COR-L47 (cell line): ENCODE measurements at regions not wholly inside any gene's neighbourhood (a gene's known extent, or its start where the extent isn't known, plus 50 kb on each side); places are given as distances from the start of the nearest gene placed in this dataset.

Experiments
- DNase-seq: peaks from one replicate; lab custom pipeline; 2025; lab: John Stamatoyannopoulos, UW

GRCh38 chr17:79342376-79342775 lies 267.8 kb downstream of the ENGASE start:
- no peak for DNase-seq

- no peak for DNase-seq
Measured at GRCh38 chr17:79341816-79342215, 267.2 kb downstream of the ENGASE start.

DNA sequence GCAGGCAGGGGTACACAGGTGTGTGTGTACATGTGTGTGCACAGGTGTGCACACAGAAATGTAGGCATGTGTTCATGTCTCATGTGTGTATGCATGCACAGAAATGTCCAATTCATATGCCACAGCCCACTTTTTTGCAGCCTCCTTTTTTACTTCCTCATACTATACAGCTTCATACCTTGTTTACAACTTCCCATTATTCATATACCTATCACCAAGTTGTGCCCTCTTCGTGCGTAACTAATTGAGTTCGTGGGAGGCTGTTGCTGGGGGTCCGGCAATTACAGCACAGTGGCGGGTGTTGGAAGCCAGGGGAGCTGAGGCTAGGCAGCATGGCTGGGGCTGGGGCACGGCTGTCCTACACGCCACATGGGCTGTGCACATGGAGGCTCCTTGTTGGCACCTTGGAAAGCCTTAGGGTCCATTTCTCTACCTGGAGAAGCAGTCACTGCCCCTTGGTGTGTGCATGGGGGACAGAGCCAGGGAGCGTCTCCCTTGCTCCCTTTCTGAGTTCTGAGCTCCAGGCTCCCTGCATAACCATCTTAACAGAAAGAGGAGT lies 266.7 kb downstream of the ENGASE start:
- DNase-seq = no peak

- DNase-seq = no peak
Measured at GRCh38 chr17:79340333-79341221, 266.0 kb downstream of the ENGASE start.

DNA sequence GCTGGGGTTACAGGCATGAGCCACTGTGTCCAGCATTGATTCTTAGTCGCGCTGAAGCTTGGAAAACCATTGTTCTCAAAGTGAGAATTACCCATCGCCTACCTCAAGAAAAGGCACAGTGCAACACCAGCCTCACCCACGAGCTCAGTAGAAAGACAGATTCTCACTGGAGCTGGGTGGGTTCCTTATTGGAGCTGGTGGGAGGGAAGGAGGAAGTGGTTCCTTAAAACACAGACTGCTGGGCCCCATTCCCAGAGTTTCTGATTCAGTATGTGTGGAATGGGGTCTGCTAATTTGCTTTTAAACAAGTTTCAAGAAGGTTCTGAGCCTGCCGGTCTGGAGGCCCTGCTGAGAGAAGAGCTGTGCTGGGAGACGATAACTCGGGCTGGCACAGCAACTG lies 264.7 kb downstream of the ENGASE start:
- DNase-seq = no peak

DNA sequence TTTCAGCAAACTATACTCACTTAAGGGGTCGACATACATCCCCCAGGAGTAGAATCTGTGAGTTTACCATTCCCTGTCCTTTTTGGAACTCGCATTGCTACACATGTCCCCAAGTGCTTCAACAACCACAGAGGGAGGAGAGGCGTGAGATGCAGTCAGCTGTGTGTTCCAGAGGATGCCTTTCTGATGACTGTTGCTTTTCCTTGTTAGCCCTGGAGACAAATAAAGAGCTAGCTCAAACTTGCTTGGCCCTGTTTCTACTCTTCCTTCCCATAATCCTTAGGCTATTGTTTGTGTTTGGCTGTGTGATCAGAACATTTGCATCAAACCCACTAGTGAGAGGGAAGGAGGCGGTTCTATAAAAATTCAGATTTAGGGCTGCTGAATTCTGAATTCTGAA lies 264.0 kb downstream of the ENGASE start:
- DNase-seq = no peak

DNA sequence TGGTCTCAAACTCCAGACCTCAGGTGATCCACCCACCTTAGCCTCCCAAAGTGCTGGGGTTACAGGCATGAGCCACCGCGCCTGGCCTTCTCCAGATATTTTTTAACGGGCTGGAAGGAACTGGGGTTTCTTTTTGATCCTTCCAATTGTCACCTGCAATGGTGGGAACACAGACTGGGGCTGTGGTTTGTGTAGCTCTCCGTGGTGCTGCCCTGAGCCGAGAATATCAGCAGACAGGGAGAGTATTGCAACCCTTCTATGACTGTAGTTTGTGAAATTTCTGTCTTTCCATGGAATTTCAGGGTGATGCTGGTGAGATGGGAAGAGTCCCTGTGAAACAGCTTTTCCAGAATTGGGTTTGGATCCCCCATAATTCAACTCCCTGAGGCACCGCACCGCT lies 263.5 kb downstream of the ENGASE start:
- DNase-seq = no peak

DNA sequence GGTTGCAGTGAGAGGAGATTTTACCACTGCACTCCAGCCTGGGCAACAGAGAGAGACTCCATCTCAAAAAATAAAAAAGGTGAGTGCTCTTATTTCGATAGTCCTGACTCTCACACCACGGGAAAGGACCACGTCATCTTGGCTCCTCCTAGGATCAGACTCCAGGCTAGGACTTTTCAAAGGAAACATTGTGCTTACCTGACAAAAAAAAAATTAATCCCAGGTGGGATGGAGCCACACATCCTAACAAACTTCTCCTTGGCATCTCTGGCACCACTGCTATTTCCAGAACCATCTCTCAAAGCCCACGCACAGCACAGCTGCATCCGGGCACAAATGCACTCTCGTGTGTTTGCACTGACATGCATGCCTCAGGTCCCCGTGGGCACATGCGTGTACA lies 262.4 kb downstream of the ENGASE start:
- DNase-seq = no peak

GRCh38 chr17:79335456-79335855 lies 260.8 kb downstream of the ENGASE start:
- DNase-seq = no peak

DNA sequence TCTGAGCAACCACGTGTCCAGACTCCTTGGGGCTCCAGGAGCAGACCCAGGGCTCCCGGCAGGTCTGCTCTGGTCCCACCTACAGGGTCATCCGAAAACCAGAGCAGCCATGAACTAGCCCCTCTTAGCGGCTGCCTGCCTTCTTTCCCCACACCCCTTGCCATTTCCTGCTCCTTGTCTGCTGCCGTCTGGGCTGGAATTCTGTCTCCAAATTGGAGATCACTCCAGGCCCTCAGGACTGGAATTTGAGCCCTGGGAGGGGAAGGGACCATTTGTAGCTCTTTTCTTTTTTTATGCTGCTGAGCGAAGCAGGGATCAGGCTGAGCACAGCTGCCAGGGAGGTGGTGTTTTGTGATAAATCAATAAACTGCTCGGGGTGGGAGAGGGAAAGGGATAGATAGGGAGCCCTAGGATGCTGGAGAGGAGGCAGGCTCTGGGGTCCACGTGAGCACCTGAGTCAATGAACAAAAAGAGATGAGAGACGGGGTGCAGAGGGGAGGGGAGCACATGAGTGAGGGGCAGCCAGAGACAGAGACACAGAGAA lies 257.5 kb downstream of the ENGASE start:
- DNase-seq = no peak

DNA sequence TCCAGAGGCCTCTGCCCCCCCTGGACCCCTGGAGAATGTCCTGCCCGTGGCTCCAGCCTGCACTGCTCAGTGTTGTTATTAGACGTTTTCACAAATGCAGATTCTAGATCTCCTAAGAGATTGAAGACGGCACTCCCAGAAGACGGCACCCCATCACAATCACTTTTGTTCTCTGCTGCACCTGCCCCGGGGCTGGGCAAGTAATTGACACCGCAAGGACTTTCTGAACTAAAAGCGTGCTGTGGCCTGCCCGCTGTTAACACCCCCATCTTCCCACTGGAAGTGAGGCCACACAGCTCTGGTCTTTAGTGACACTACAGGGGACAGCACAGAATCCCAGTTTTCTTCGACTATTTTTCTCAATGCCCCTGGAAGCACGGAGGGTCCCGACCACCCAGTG lies 256.9 kb downstream of the ENGASE start:
- DNase-seq = no peak

- DNase-seq = no peak
Measured at GRCh38 chr17:79330696-79331095, 256.1 kb downstream of the ENGASE start.

- DNase-seq = no peak
Measured at GRCh38 chr17:79330229-79330628, 255.6 kb downstream of the ENGASE start.

GRCh38 chr17:79326814-79327213 lies 252.2 kb downstream of the ENGASE start:
- DNase-seq = no peak

GRCh38 chr17:79325709-79326430 lies 251.2 kb downstream of the ENGASE start:
- DNase-seq = no peak

GRCh38 chr17:79324194-79324593 lies 249.6 kb downstream of the ENGASE start:
- DNase-seq = no peak

DNA sequence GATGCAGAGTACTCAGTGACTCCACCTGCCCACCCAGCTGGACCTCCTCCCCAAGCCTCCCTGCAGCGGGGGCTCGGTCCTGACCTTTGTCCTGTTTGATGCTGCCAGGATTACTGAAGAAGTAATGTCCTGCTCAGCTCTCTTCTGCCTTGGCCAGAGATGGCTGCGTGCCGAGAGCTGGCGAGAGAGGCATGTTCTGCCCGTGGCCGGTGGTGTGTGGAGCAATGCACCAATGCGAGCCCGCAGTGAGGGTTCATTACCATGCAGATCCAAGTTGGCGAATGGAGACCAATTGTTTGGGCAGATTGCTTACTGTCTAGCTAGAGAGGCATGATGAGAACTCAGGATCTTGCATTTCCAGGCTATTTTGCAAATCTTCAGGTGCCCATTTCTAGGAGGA lies 248.9 kb downstream of the ENGASE start:
- DNase-seq = no peak

- no peak for DNase-seq
Measured at GRCh38 chr17:79322211-79323123, 247.8 kb downstream of the ENGASE start.

GRCh38 chr17:79320331-79320730 lies 245.7 kb downstream of the ENGASE start:
- no peak for DNase-seq

DNA sequence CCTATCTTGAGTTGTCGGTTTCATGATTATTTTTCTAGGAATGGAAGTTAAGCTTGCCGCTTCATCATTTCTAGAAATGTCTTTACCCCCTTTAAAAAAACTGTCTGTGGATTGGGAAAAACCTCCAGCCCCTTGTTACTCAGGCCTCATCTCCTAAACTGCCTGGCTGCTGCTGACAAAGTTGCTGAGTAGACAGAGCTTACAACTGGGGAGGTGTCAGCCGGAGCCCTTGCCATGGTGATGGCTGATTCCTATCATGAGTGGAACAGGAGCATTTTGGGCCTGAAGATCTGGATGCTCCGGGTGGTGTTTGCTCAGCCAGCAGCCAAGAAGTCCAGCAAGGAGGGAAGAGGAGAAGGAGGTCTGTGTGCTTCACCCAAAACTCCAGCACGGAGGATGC lies 243.3 kb downstream of the ENGASE start:
- DNase-seq = no peak

GRCh38 chr17:79316805-79317204 lies 242.2 kb downstream of the ENGASE start:
- DNase-seq = no peak
